ENCODE measurements at regions not wholly inside any gene's neighbourhood (a gene's known extent, or its start where the extent isn't known, plus 50 kb on each side); places are given as distances from the start of the nearest gene placed in this dataset.
A peak's percentile ranks its signal among the peaks of the same experiment; 100 is the strongest.

DNA sequence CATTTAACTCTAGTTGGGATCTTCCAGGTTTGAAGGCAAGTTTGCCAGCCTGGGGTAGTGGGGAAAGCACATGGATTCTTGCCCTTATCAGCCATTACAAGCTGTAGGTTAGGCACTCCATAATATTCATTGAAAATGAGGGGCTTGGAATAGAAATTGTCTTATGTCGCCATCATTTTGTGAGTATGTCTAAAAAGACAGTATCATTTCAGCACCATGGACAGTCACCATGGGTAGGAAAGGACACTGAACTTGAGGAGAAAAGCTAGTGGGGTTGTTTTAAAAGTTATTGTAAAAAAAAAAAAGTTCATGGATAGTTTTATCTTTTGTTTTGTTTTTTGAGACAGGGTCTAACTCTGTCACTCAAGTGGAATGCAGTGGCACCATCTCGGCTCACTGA lies 356.1 kb downstream of the HNRNPD start:
- no peaks in the 10 kb centered on the region for H3K36me3 ChIP-seq (ENCODE audit: control insufficient read depth, insufficient read depth, low read length)
- DNase-seq (ENCODE audit: low read depth in 2 of 2): peak; percentile 13 to 21
- no peaks in the 10 kb centered on the region for H3K9me3 ChIP-seq (ENCODE audit: control insufficient read depth, insufficient read depth, low read depth, low read length)
- no peak overlapping the region for H2AFZ ChIP-seq (ENCODE audit: low read length)
- H4K20me1 ChIP-seq (ENCODE audit: control insufficient read depth, extremely low read depth, insufficient read depth, low read length): no peaks in the 10 kb centered on the region
- H3K9ac ChIP-seq (ENCODE audit: insufficient read depth, low read length): no peak overlapping the region
- H3K4me1 ChIP-seq (ENCODE audit: control insufficient read depth, extremely low read depth, insufficient read depth, low read length): no peaks in the 10 kb centered on the region
- H3K4me2 ChIP-seq (ENCODE audit: extremely low read depth, insufficient read depth, low read length): no peak overlapping the region
- H3K27ac ChIP-seq (ENCODE audit: insufficient read depth, low read length): no peak overlapping the region
- H3K79me2 ChIP-seq (ENCODE audit: control insufficient read depth, insufficient read depth, low read length): no peaks in the 10 kb centered on the region
- no peaks in the 10 kb centered on the region for H3K27me3 ChIP-seq (ENCODE audit: control insufficient read depth, insufficient read depth, low read length)
- TF ChIP-seq EZH2 (IDR thresholded peaks at IDR 0.05; ENCODE audit: low read length, missing control alignments): no peak
- TF ChIP-seq, protein P1, sequence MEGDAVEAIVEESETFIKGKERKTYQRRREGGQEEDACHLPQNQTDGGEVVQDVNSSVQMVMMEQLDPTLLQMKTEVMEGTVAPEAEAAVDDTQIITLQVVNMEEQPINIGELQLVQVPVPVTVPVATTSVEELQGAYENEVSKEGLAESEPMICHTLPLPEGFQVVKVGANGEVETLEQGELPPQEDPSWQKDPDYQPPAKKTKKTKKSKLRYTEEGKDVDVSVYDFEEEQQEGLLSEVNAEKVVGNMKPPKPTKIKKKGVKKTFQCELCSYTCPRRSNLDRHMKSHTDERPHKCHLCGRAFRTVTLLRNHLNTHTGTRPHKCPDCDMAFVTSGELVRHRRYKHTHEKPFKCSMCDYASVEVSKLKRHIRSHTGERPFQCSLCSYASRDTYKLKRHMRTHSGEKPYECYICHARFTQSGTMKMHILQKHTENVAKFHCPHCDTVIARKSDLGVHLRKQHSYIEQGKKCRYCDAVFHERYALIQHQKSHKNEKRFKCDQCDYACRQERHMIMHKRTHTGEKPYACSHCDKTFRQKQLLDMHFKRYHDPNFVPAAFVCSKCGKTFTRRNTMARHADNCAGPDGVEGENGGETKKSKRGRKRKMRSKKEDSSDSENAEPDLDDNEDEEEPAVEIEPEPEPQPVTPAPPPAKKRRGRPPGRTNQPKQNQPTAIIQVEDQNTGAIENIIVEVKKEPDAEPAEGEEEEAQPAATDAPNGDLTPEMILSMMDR (conservative IDR thresholded peaks at IDR 0.05 in 1 of 2, IDR thresholded peaks at IDR 0.05 in 1 of 2; ENCODE audit: low read depth in 1 of 2, low read length in 2 of 2): no peak
- H3K4me3 ChIP-seq (replicated peaks in 1 of 4; ENCODE audit: control extremely low read depth in 1 of 4, insufficient read depth in 1 of 4, low read depth in 3 of 4, low read length in 4 of 4): no peak overlapping the region

DNA sequence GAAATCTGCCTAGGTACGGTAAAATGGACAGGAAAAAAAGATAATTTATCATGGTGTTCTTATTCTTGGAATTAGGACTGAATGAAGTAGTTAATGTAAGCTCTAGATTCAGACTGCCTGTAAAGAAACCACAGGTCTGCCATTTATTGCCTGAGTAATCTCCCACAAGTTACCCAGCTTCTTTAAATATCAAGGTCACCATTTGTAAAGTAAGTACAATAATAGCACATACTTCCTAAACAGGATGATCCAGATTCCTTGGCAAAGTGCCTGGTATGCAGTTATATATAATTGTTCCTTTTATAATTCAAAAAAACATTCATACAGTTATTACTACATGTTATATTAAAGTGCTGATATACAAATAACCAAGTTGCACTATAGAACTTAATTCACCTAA lies 368.6 kb downstream of the HNRNPD start:
- no peak overlapping the region for H3K4me3 ChIP-seq (replicated peaks in 1 of 4; ENCODE audit: control extremely low read depth in 1 of 4, insufficient read depth in 1 of 4, low read depth in 3 of 4, low read length in 4 of 4)
- no peak overlapping the region for H2AFZ ChIP-seq (ENCODE audit: low read length)
- no peak overlapping the region for H3K9ac ChIP-seq (ENCODE audit: insufficient read depth, low read length)
- H3K9me3 ChIP-seq (ENCODE audit: control insufficient read depth, insufficient read depth, low read depth, low read length): no peaks in the 10 kb centered on the region
- no peaks in the 10 kb centered on the region for H4K20me1 ChIP-seq (ENCODE audit: control insufficient read depth, extremely low read depth, insufficient read depth, low read length)
- TF ChIP-seq, protein P1 (conservative IDR thresholded peaks at IDR 0.05 in 1 of 2, IDR thresholded peaks at IDR 0.05 in 1 of 2; ENCODE audit: low read depth in 1 of 2, low read length in 2 of 2): no peak
- no peak for TF ChIP-seq EZH2 (IDR thresholded peaks at IDR 0.05; ENCODE audit: low read length, missing control alignments)
- H3K4me2 ChIP-seq (ENCODE audit: extremely low read depth, insufficient read depth, low read length): no peak overlapping the region
- H3K27ac ChIP-seq (ENCODE audit: insufficient read depth, low read length): no peak overlapping the region
- H3K27me3 ChIP-seq (ENCODE audit: control insufficient read depth, insufficient read depth, low read length): no peaks in the 10 kb centered on the region
- H3K79me2 ChIP-seq (ENCODE audit: control insufficient read depth, insufficient read depth, low read length): no peaks in the 10 kb centered on the region
- DNase-seq (ENCODE audit: low read depth in 2 of 2): no peak
- H3K4me1 ChIP-seq (ENCODE audit: control insufficient read depth, extremely low read depth, insufficient read depth, low read length): no peaks in the 10 kb centered on the region
- H3K36me3 ChIP-seq (ENCODE audit: control insufficient read depth, insufficient read depth, low read length): no peaks in the 10 kb centered on the region

DNA sequence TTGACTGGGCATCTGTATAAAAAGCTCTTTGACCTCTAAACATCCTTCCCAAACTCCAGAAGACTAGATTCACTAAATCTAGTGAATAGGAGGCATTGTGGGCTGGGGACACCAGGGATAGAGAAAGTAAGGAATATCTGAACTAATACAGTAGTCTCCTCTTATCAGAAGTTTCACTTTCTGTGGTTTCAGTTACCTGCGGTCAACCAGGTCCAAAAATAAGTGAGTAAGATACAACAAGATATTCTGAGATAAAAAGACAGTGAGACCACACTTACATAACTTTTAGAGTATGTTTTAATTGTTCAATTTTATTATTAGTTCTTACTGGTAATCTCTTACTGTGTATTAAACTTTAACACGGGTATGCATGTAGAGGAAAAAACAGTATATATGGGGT lies 376.5 kb downstream of the HNRNPD start:
- H3K4me3 ChIP-seq (replicated peaks in 1 of 4; ENCODE audit: control extremely low read depth in 1 of 4, insufficient read depth in 1 of 4, low read depth in 3 of 4, low read length in 4 of 4): no peak overlapping the region
- no peaks in the 10 kb centered on the region for H3K9me3 ChIP-seq (ENCODE audit: control insufficient read depth, insufficient read depth, low read depth, low read length)
- no peak overlapping the region for H3K9ac ChIP-seq (ENCODE audit: insufficient read depth, low read length)
- H4K20me1 ChIP-seq (ENCODE audit: control insufficient read depth, extremely low read depth, insufficient read depth, low read length): no peaks in the 10 kb centered on the region
- no peaks in the 10 kb centered on the region for H3K27me3 ChIP-seq (ENCODE audit: control insufficient read depth, insufficient read depth, low read length)
- no peak overlapping the region for H3K4me2 ChIP-seq (ENCODE audit: extremely low read depth, insufficient read depth, low read length)
- TF ChIP-seq EZH2 (IDR thresholded peaks at IDR 0.05; ENCODE audit: low read length, missing control alignments): no peak
- TF ChIP-seq, protein P1 (conservative IDR thresholded peaks at IDR 0.05 in 1 of 2, IDR thresholded peaks at IDR 0.05 in 1 of 2; ENCODE audit: low read depth in 1 of 2, low read length in 2 of 2): no peak
- no peaks in the 10 kb centered on the region for H3K4me1 ChIP-seq (ENCODE audit: control insufficient read depth, extremely low read depth, insufficient read depth, low read length)
- H3K36me3 ChIP-seq (ENCODE audit: control insufficient read depth, insufficient read depth, low read length): no peaks in the 10 kb centered on the region
- no peak overlapping the region for H3K27ac ChIP-seq (ENCODE audit: insufficient read depth, low read length)
- no peak overlapping the region for H2AFZ ChIP-seq (ENCODE audit: low read length)
- H3K79me2 ChIP-seq (ENCODE audit: control insufficient read depth, insufficient read depth, low read length): no peaks in the 10 kb centered on the region
- no peak for DNase-seq (ENCODE audit: low read depth in 2 of 2)
